Activated naive CD8-positive, alpha-beta T cell treated with anti-CD3 and anti-CD28 coated beads, Interleukin-2, amount 50 U/mL, for 24 hours (primary cell): ENCODE measurements at regions not wholly inside any gene's neighbourhood (a gene's known extent, or its start where the extent isn't known, plus 50 kb on each side); places are given as distances from the start of the nearest gene placed in this dataset.

ENCODE experiments used
- ATAC-seq: fragments of 150-1000 bp; cut with Tn5 transposase; one replicate; pipeline ENCODE4 v1.10.0; 2021
- DNase-seq: peaks from one replicate; pipeline ENCODE4 v3.0.0; 2021
- H3K27ac Mint-ChIP-seq: one replicate; pipeline ENCODE4 v1.8.0; 2021; ENCODE audit warnings: mild to moderate bottlenecking, mixed read lengths
- H3K27me3 Mint-ChIP-seq: one replicate; pipeline ENCODE4 v1.8.0; 2021; ENCODE audit warnings: mixed read lengths
- H3K36me3 Mint-ChIP-seq: one replicate; pipeline ENCODE4 v1.8.0; 2021; ENCODE audit warnings: low read depth, mixed read lengths
- H3K4me1 Mint-ChIP-seq: one replicate; pipeline ENCODE4 v1.8.0; 2021; ENCODE audit warnings: mixed read lengths
- H3K4me3 Mint-ChIP-seq: one replicate; pipeline ENCODE4 v1.8.0; 2021; ENCODE audit warnings: mild to moderate bottlenecking, moderate library complexity, mixed read lengths
- H3K9me3 Mint-ChIP-seq: one replicate; pipeline ENCODE4 v1.8.0; 2021; ENCODE audit warnings: mixed read lengths

DNA sequence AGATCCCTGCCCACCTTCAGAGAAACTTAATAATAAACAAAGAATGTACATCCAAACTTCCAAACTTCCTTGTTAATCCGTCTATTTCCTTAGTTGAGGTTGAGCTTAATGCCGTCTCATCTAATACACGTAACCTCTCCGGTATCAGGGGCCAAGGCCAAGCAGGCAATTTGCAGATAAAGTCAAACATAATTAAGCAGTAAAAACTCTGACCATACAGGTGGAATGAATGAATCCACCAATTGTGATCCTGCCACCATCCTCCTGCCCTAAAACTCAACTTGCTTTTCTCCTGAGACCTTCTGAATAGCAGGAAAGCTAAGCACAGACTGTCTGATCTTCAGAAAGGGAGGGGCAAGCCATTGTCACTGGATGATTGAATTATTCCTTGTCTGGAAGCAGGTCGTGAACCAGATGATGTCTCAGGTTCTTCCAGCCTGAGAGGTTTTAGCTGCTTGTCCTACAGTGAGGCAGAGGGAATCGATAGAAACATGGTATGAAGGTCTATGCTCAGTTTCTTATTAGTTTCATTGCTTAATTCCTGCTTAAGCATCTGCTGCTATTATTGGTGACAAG is 1111.8 kb upstream of the EEF2KMT start:
- no peak for DNase-seq
- Mint-ChIP-seq H3K36me3 (no peaks in the 10 kb centered on the region), H3K27me3 (peaks cover 2% of the 10 kb centered on the region), H3K4me3 (no peak overlapping the region), H3K9me3 (peaks cover 9% of the 10 kb centered on the region), H3K27ac (no peak overlapping the region), H3K4me1 (no peaks in the 10 kb centered on the region)
- no peak for ATAC-seq

DNA sequence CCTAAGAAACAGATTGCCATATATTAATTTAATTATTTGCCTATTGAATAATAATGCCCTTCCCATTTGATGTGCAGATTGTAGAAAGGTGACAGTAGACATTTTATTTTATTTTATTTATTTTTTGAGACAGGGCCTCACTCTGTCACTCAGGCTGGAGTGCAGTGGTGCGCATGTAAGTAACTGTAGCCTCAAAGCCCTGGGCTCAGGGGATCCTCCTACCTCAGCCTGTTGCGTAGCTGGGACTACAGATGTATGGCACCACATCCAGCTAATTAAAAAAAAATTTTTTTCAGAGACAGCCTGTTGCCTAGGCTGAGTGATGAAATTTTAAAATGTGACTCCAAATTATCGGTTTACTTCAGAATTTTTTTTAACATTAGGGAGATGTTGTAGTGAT is 1110.0 kb upstream of the EEF2KMT start:
- ATAC-seq = no peak

DNA sequence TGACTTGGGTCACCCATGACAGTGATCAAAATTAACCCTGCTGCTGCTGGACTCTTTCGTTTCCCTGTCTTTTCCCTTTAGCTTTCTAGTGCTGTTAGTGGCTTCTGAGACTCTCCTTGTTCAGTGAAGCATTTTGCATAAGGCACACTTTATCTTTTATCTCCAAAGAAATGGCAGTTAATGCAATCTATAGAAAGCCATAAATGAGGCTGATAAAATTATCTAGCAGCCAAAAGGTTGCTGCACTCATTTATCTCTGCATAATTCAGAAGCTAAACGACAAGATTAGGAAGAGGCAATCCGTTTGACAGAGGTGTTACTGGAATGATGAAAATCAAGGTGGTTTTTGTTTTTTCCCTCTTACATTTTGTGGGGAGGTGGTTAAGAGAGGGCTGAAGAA is 1109.5 kb upstream of the EEF2KMT start:
- peaks cover 14% of the 10 kb centered on the region for H3K9me3 Mint-ChIP-seq
- no peaks in the 10 kb centered on the region for H3K36me3 Mint-ChIP-seq
- peaks cover 2% of the 10 kb centered on the region for H3K27me3 Mint-ChIP-seq
- no peaks in the 10 kb centered on the region for H3K4me1 Mint-ChIP-seq
- DNase-seq = no peak
- H3K27ac Mint-ChIP-seq = no peak overlapping the region
- ATAC-seq = no peak
- H3K4me3 Mint-ChIP-seq = no peak overlapping the region

More for the DNA sequence above, 1110.0 kb upstream of the EEF2KMT start:
- Mint-ChIP-seq H3K27me3 (peaks cover 2% of the 10 kb centered on the region), H3K36me3 (no peaks in the 10 kb centered on the region), H3K4me3 (no peak overlapping the region), H3K9me3 (peaks cover 14% of the 10 kb centered on the region), H3K4me1 (no peaks in the 10 kb centered on the region), H3K27ac (no peak overlapping the region)
- no peak for DNase-seq

DNA sequence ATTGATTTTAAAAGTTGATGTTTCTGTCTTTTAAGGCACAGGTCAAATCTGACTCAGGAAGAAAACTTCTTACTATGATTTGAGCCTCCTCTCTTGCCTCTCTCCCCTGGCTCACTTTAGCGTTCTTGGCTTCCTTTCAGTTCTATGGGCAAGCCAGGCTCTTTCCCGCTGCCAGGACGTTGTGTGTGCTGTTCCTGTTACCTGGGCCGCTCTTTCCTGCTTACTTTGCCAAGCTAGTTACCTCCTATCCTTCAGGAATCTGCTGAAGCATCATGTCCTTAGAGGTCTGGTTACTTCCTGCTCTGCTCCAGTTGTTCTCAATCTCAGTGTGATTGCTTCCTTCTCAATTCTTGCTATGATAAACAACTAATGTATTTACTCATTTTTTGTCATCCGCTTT is 1108.5 kb upstream of the EEF2KMT start:
- Mint-ChIP-seq H3K27me3 (peaks cover 2% of the 10 kb centered on the region), H3K27ac (no peak overlapping the region), H3K4me3 (no peak overlapping the region), H3K9me3 (peaks cover 17% of the 10 kb centered on the region), H3K4me1 (no peaks in the 10 kb centered on the region), H3K36me3 (no peaks in the 10 kb centered on the region)
- DNase-seq (no peak), ATAC-seq (no peak)

DNA sequence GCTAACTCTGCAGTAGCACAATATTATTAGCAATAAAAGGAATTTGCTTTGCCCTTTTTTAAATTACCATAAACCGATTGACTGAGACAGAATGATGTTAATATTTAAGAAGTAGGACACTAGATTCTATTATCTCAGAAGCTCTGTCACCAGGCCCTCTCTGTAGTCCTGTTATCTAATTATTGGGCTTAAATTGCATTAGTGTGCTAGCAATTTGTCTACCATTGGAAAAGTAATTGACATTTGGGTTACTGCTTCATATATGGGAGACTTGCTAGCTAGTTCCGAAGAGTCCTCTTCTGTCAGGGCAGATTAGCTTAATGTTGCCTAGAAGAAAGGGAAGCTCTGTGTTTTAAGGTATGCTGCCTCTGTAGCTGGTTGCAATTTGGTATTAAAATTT is 1107.3 kb upstream of the EEF2KMT start:
- Mint-ChIP-seq H3K9me3 (peaks cover 22% of the 10 kb centered on the region), H3K4me3 (no peak overlapping the region), H3K4me1 (no peaks in the 10 kb centered on the region), H3K27ac (no peak overlapping the region), H3K27me3 (peaks cover 2% of the 10 kb centered on the region), H3K36me3 (no peaks in the 10 kb centered on the region)
- DNase-seq (no peak), ATAC-seq (no peak)

DNA sequence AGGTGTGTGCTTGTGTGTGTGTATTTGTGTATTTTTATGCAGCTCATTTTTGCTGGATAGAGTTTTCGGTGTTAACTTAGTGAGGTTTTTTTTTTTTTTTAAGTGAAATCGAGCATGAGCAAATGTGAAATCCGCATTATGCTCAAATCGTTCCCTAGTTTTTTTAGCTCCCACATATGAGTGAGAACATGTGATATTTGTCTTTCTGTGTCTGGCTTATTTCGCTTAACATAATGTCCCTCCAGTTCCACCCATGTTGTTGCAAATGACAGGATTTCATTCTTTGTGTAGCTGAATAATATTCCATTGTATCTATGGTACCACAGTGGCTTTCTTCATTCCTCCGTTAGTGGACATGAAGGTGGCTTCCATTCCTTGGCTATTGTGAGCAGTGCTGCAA is 1103.3 kb upstream of the EEF2KMT start:
- Mint-ChIP-seq H3K9me3 (peaks cover 22% of the 10 kb centered on the region), H3K4me1 (no peaks in the 10 kb centered on the region), H3K36me3 (no peaks in the 10 kb centered on the region), H3K4me3 (no peak overlapping the region), H3K27ac (no peak overlapping the region), H3K27me3 (no peaks in the 10 kb centered on the region)
- DNase-seq (no peak), ATAC-seq (no peak)

DNA sequence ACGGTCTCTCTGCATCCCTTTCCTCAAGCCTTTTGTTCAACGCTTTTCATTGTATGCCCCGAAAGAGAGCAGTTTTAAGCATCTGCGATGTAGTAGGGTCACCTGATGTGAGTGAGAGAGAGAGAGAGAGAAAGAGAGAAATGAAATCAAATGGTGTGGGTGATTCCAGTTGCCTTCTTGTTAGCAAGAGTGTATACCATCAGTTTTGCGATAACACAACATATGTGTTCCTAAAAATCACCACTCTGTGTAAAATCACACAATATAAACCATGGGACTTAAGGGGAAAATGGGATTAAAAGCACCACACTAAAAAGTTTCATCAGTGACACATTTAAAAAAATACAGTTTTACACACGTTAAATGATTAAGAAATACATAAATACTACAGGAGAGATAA is 1102.7 kb upstream of the EEF2KMT start:
- Mint-ChIP-seq H3K4me3 (no peak overlapping the region), H3K4me1 (no peaks in the 10 kb centered on the region), H3K27ac (no peak overlapping the region), H3K9me3 (peaks cover 22% of the 10 kb centered on the region), H3K36me3 (no peaks in the 10 kb centered on the region), H3K27me3 (no peaks in the 10 kb centered on the region)
- DNase-seq = no peak
- no peak for ATAC-seq

DNA sequence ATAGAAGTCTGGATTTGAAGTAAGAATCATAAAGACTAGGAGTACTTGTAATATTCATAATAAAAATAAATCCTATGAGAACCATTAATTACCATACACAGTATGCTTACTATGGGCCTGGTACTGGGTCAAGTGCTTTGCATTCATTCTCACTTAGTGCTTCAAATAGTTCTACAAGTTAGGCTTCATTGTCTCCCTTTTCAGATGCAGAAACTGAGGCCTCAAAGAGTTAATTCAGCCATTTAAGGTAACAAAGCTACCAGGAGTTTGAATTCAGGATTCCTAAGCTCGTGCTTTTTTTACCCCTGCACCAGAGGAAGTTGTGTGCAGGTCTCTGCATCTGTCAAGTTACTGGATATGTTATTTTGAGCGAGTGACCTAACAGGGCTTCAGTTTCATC is 1098.4 kb upstream of the EEF2KMT start:
- Mint-ChIP-seq H3K27me3 (no peaks in the 10 kb centered on the region), H3K4me3 (no peak overlapping the region), H3K9me3 (peaks cover 20% of the 10 kb centered on the region), H3K36me3 (no peaks in the 10 kb centered on the region), H3K27ac (no peak overlapping the region), H3K4me1 (no peaks in the 10 kb centered on the region)
- ATAC-seq (no peak), DNase-seq (no peak)

DNA sequence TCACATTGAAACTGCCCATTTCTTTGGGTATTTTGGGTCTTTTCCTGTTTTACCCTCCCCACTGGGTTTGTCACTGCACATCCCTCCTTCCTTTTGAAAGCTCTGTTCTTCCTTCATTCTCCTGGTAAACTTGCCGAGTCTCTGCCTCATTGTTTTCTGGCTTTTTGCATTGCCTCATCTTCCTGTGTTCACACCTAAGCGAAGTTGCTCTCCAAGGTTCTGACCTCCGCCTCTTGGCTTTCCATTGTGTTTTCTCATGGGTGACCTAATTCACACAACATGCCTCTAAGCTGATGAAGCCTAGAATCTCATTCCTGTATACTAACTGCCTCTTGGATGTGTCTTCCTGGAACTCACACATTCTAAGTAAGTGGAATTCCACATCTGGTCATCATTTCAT is 1096.1 kb upstream of the EEF2KMT start:
- no peaks in the 10 kb centered on the region for H3K36me3 Mint-ChIP-seq
- H3K9me3 Mint-ChIP-seq = peaks cover 13% of the 10 kb centered on the region
- no peak overlapping the region for H3K4me3 Mint-ChIP-seq
- DNase-seq (no peak), ATAC-seq (no peak)
- H3K27ac Mint-ChIP-seq = no peak overlapping the region
- H3K27me3 Mint-ChIP-seq = no peaks in the 10 kb centered on the region
- no peaks in the 10 kb centered on the region for H3K4me1 Mint-ChIP-seq

DNA sequence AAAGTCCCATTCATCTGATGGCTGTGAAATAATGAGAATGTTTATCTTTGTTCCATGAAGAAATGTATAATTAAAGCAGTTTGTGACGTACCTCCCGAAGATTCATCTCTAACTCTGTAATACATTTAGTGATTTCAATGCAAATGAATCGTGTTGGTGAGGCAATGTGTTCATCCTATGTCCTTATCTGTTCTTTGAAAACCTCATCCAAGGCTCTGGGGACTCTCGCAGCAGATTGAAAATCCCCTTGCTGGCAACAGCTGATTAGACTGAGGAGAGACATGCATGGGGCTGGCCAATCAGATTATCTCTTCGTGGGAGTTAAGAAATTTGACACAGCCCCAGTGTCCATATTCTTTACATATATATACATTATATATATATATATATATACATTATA is 1095.4 kb upstream of the EEF2KMT start:
- ATAC-seq (no peak), DNase-seq (no peak)
- Mint-ChIP-seq H3K4me1 (no peaks in the 10 kb centered on the region), H3K27ac (no peak overlapping the region), H3K27me3 (no peaks in the 10 kb centered on the region), H3K36me3 (no peaks in the 10 kb centered on the region), H3K4me3 (no peak overlapping the region), H3K9me3 (peaks cover 13% of the 10 kb centered on the region)

DNA sequence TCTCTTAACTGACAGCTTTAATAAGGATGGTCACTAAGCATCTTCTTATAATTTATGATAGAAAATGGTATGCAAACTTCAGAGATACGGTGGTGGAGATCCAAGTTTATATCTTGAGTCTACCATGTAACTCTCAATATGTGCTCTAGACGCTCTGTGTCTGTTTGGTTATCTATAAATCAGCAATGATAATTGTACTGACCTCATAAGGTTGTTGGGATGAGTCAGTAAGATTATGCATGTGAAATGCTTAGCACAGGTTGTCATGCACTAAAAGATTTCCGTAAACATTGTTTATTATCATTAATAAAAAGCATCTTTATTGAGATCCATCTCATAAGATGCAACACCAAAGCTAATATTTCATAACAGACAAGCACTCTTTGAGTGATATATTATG is 1094.9 kb upstream of the EEF2KMT start:
- H3K27me3 Mint-ChIP-seq = no peaks in the 10 kb centered on the region
- ATAC-seq = no peak
- H3K4me3 Mint-ChIP-seq = no peak overlapping the region
- no peaks in the 10 kb centered on the region for H3K36me3 Mint-ChIP-seq
- H3K27ac Mint-ChIP-seq = no peak overlapping the region
- no peak for DNase-seq
- no peaks in the 10 kb centered on the region for H3K4me1 Mint-ChIP-seq
- H3K9me3 Mint-ChIP-seq = peaks cover 13% of the 10 kb centered on the region

DNA sequence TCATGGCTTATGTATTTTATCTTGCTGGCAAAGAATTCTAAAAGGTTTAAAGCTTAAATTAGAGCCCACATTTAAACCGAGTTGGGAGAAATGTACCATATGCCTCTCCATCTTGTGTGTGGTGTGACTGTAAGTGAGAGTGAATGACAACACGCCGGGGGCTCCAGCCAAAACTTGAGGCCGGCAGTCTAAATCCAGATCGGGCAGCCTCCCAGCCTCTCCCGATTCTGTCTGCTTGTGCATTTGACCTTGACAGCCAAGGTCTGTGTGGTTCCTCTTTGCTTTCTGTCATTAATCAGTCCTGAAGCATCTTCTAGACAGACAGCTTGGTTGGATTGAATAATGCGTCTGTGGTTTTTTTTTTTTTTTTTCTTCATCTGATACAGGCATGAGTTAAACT is 1093.2 kb upstream of the EEF2KMT start:
- ATAC-seq (no peak), DNase-seq (no peak)
- no peaks in the 10 kb centered on the region for H3K27me3 Mint-ChIP-seq
- no peak overlapping the region for H3K27ac Mint-ChIP-seq
- peaks cover 13% of the 10 kb centered on the region for H3K9me3 Mint-ChIP-seq
- no peaks in the 10 kb centered on the region for H3K36me3 Mint-ChIP-seq
- no peak overlapping the region for H3K4me3 Mint-ChIP-seq
- no peaks in the 10 kb centered on the region for H3K4me1 Mint-ChIP-seq

DNA sequence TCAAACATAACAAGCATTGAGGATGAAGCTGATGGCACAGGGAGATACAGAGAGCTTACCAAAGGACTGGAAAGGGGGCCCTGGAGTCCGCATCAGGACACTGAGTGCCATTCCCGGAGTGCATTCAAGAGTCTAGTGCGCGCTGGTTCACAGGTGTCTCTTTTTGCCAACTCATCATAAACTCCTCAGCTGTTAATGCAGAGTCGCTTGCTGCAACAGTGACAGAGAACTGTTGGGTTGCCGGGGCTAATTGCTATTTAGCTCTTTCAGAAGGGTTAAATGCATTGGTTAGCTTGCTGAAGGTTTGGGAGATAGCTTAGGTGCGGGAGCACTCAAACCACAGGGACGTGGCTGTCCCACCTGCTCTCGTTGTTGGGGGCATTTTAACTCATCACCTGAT is 1091.6 kb upstream of the EEF2KMT start:
- H3K9me3 Mint-ChIP-seq = peaks cover 8% of the 10 kb centered on the region
- H3K36me3 Mint-ChIP-seq = no peaks in the 10 kb centered on the region
- no peak for DNase-seq
- no peaks in the 10 kb centered on the region for H3K4me1 Mint-ChIP-seq
- ATAC-seq = no peak
- H3K27ac Mint-ChIP-seq = no peak overlapping the region
- no peak overlapping the region for H3K4me3 Mint-ChIP-seq
- H3K27me3 Mint-ChIP-seq = no peaks in the 10 kb centered on the region

DNA sequence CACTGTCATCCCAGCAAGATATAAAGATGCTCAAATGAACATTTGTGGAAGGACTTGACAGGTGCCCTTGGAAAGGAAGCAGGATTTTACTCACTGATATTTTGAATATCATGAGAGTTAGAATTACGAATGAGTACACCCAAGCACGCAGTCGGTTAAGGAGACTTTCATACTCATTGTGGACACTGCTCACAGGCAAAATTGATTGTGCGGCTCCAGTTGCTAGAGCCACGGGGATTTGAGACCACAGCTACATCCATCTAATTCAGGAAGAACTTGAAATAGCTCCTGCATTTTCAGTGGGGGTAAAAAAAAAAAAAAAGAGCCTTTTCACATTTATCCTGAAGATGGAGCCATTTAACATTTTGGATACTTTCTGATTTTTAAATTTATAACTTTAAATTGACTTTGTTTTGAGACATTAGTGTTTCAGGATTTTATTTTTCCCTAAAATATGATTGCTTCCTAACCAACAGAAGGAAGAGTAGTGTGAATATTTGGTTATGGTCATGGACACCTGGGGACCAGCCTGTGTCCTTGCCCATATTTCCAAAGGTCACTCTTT is 1080.1 kb upstream of the EEF2KMT start:
- no peak overlapping the region for H3K4me3 Mint-ChIP-seq
- ATAC-seq (no peak), DNase-seq (no peak)
- H3K27me3 Mint-ChIP-seq = no peaks in the 10 kb centered on the region
- H3K9me3 Mint-ChIP-seq = peaks cover 6% of the 10 kb centered on the region
- no peaks in the 10 kb centered on the region for H3K4me1 Mint-ChIP-seq
- no peak overlapping the region for H3K27ac Mint-ChIP-seq
- H3K36me3 Mint-ChIP-seq = no peaks in the 10 kb centered on the region

DNA sequence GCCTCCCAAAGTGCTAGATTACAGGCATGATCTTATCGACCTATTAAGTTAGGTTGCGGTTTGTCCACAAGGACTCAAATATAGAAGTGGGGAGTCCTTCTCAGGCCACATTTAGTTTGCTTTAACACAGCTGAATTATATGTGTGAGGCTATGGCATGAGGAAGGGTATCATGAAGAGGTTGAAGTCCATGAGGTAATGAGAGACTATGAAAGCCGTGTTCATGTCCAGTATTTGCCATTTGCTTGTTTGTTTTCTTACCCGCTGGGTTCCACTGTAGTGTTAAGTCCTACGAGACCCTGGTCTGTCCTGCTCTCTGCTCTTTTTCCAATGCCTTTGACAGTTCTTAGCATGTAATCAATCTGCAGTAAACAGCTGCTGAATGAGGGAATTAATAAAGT is 1072.4 kb upstream of the EEF2KMT start:
- Mint-ChIP-seq H3K27ac (no peak overlapping the region), H3K4me1 (no peaks in the 10 kb centered on the region), H3K27me3 (no peaks in the 10 kb centered on the region), H3K36me3 (no peaks in the 10 kb centered on the region), H3K9me3 (no peaks in the 10 kb centered on the region), H3K4me3 (no peak overlapping the region)
- ATAC-seq (no peak), DNase-seq (no peak)
